ENCODE measurements at regions not wholly inside any gene's neighbourhood (a gene's known extent, or its start where the extent isn't known, plus 50 kb on each side); places are given as distances from the start of the nearest gene placed in this dataset.

DNA sequence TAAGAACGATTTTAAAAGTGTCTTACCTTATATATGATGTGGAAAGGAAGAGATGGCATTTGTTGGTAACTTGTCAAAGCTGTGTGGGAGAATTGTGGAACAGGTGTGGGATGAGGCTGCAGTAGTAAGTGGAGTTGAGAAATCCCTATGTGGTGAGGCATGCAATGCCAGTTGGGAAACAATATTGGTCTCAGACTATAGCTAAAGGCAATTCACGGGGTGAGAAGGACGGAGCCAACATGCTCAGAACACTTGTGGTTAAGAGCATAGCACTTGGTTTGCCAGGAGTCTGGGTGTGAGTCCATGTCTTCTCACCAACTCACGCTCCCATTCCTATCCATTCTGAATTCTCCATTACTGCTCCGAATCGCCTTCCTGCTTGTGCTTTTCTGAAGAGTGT, 615.6 kb upstream of the ADAMTS9 start:
- no peaks in the 10 kb centered on the region for H3K36me3 ChIP-seq (ENCODE audit: control insufficient read depth in 5 of 5, insufficient read depth in 5 of 5, low read length in 5 of 5)
- H3K27me3 ChIP-seq (ENCODE audit: control insufficient read depth in 5 of 5, insufficient read depth in 4 of 5, low read length in 5 of 5), result peaks cover 0 to 2% (median 0%) of the 10 kb centered on the region in 5 donors
- H3K9me3 ChIP-seq (ENCODE audit: control insufficient read depth in 5 of 5, low read length in 5 of 5), result no peaks in the 10 kb centered on the region
- H3K4me1 ChIP-seq (ENCODE audit: control insufficient read depth in 5 of 5, insufficient read depth in 5 of 5, low read length in 5 of 5), result no peaks in the 10 kb centered on the region
- no peak overlapping the region for H3K9ac ChIP-seq (ENCODE audit: low read length in 5 of 5)
- no peak overlapping the region for H3K27ac ChIP-seq (ENCODE audit: low read depth, low read length)
- no peak overlapping the region for H3K4me3 ChIP-seq (ENCODE audit: low read depth in 1 of 5, low read length in 5 of 5)

- H3K36me3 ChIP-seq (ENCODE audit: control insufficient read depth in 5 of 5, insufficient read depth in 5 of 5, low read length in 5 of 5), result no peaks in the 10 kb centered on the region
- H3K4me1 ChIP-seq (ENCODE audit: control insufficient read depth in 5 of 5, insufficient read depth in 5 of 5, low read length in 5 of 5), result no peaks in the 10 kb centered on the region
- no peaks in the 10 kb centered on the region for H3K9me3 ChIP-seq (ENCODE audit: control insufficient read depth in 5 of 5, low read length in 5 of 5)
- no peaks in the 10 kb centered on the region for H3K27me3 ChIP-seq (ENCODE audit: control insufficient read depth in 5 of 5, insufficient read depth in 4 of 5, low read length in 5 of 5)
- H3K4me3 ChIP-seq (ENCODE audit: low read depth in 1 of 5, low read length in 5 of 5), result no peak overlapping the region
- H3K27ac ChIP-seq (ENCODE audit: low read depth, low read length), result no peak overlapping the region
- H3K9ac ChIP-seq (ENCODE audit: low read length in 5 of 5), result no peak overlapping the region
Observed at GRCh38 chr3:65291448-65292125, 603.8 kb upstream of the ADAMTS9 start.

GRCh38 chr3:65288776-65289175, 601.0 kb upstream of the ADAMTS9 start:
- H3K9me3 ChIP-seq (ENCODE audit: control insufficient read depth in 5 of 5, low read length in 5 of 5), result no peaks in the 10 kb centered on the region
- no peak overlapping the region for H3K9ac ChIP-seq (ENCODE audit: low read length in 5 of 5)
- no peaks in the 10 kb centered on the region for H3K36me3 ChIP-seq (ENCODE audit: control insufficient read depth in 5 of 5, insufficient read depth in 5 of 5, low read length in 5 of 5)
- no peaks in the 10 kb centered on the region for H3K4me1 ChIP-seq (ENCODE audit: control insufficient read depth in 5 of 5, insufficient read depth in 5 of 5, low read length in 5 of 5)
- H3K4me3 ChIP-seq (ENCODE audit: low read depth in 1 of 5, low read length in 5 of 5), result no peak overlapping the region
- no peak overlapping the region for H3K27ac ChIP-seq (ENCODE audit: low read depth, low read length)
- no peaks in the 10 kb centered on the region for H3K27me3 ChIP-seq (ENCODE audit: control insufficient read depth in 5 of 5, insufficient read depth in 4 of 5, low read length in 5 of 5)

- Histone ChIP-seq H3K9me3 (ENCODE audit: control insufficient read depth in 5 of 5, low read length in 5 of 5) (no peaks in the 10 kb centered on the region), H3K27ac (ENCODE audit: low read depth, low read length) (no peak overlapping the region), H3K4me1 (ENCODE audit: control insufficient read depth in 5 of 5, insufficient read depth in 5 of 5, low read length in 5 of 5) (no peaks in the 10 kb centered on the region), H3K27me3 (ENCODE audit: control insufficient read depth in 5 of 5, insufficient read depth in 4 of 5, low read length in 5 of 5) (no peaks in the 10 kb centered on the region), H3K36me3 (ENCODE audit: control insufficient read depth in 5 of 5, insufficient read depth in 5 of 5, low read length in 5 of 5) (no peaks in the 10 kb centered on the region), H3K9ac (ENCODE audit: low read length in 5 of 5) (no peak overlapping the region), H3K4me3 (ENCODE audit: low read depth in 1 of 5, low read length in 5 of 5) (no peak overlapping the region)
Observed at GRCh38 chr3:65285956-65286355, 598.2 kb upstream of the ADAMTS9 start.

GRCh38 chr3:65284961-65285360, 597.2 kb upstream of the ADAMTS9 start:
- no peak overlapping the region for H3K4me3 ChIP-seq (ENCODE audit: low read depth in 1 of 5, low read length in 5 of 5)
- no peaks in the 10 kb centered on the region for H3K4me1 ChIP-seq (ENCODE audit: control insufficient read depth in 5 of 5, insufficient read depth in 5 of 5, low read length in 5 of 5)
- no peaks in the 10 kb centered on the region for H3K9me3 ChIP-seq (ENCODE audit: control insufficient read depth in 5 of 5, low read length in 5 of 5)
- no peak overlapping the region for H3K9ac ChIP-seq (ENCODE audit: low read length in 5 of 5)
- H3K36me3 ChIP-seq (ENCODE audit: control insufficient read depth in 5 of 5, insufficient read depth in 5 of 5, low read length in 5 of 5), result no peaks in the 10 kb centered on the region
- H3K27ac ChIP-seq (ENCODE audit: low read depth, low read length), result no peak overlapping the region
- H3K27me3 ChIP-seq (ENCODE audit: control insufficient read depth in 5 of 5, insufficient read depth in 4 of 5, low read length in 5 of 5), result no peaks in the 10 kb centered on the region

- no peak overlapping the region for H3K27ac ChIP-seq (ENCODE audit: low read depth, low read length)
- H3K4me1 ChIP-seq (ENCODE audit: control insufficient read depth in 5 of 5, insufficient read depth in 5 of 5, low read length in 5 of 5), result no peaks in the 10 kb centered on the region
- no peaks in the 10 kb centered on the region for H3K9me3 ChIP-seq (ENCODE audit: control insufficient read depth in 5 of 5, low read length in 5 of 5)
- H3K36me3 ChIP-seq (ENCODE audit: control insufficient read depth in 5 of 5, insufficient read depth in 5 of 5, low read length in 5 of 5), result no peaks in the 10 kb centered on the region
- no peak overlapping the region for H3K4me3 ChIP-seq (ENCODE audit: low read depth in 1 of 5, low read length in 5 of 5)
- no peaks in the 10 kb centered on the region for H3K27me3 ChIP-seq (ENCODE audit: control insufficient read depth in 5 of 5, insufficient read depth in 4 of 5, low read length in 5 of 5)
- H3K9ac ChIP-seq (ENCODE audit: low read length in 5 of 5), result no peak overlapping the region
Observed at GRCh38 chr3:65284546-65284945, 596.7 kb upstream of the ADAMTS9 start.

- Histone ChIP-seq H3K9ac (ENCODE audit: low read length in 5 of 5) (no peak overlapping the region), H3K36me3 (ENCODE audit: control insufficient read depth in 5 of 5, insufficient read depth in 5 of 5, low read length in 5 of 5) (no peaks in the 10 kb centered on the region), H3K27me3 (ENCODE audit: control insufficient read depth in 5 of 5, insufficient read depth in 4 of 5, low read length in 5 of 5) (no peaks in the 10 kb centered on the region), H3K4me1 (ENCODE audit: control insufficient read depth in 5 of 5, insufficient read depth in 5 of 5, low read length in 5 of 5) (peaks cover 0 to 4% (median 0%) of the 10 kb centered on the region in 5 donors), H3K27ac (ENCODE audit: low read depth, low read length) (no peak overlapping the region), H3K9me3 (ENCODE audit: control insufficient read depth in 5 of 5, low read length in 5 of 5) (no peaks in the 10 kb centered on the region), H3K4me3 (ENCODE audit: low read depth in 1 of 5, low read length in 5 of 5) (peak overlapping the region in 2 of 5 donors; percentile 18 to 30)
Observed at GRCh38 chr3:65279225-65279782, 591.5 kb upstream of the ADAMTS9 start.

GRCh38 chr3:65277798-65278197, 590.0 kb upstream of the ADAMTS9 start:
- H3K9me3 ChIP-seq (ENCODE audit: control insufficient read depth in 5 of 5, low read length in 5 of 5), result no peaks in the 10 kb centered on the region
- no peak overlapping the region for H3K9ac ChIP-seq (ENCODE audit: low read length in 5 of 5)
- no peak overlapping the region for H3K27ac ChIP-seq (ENCODE audit: low read depth, low read length)
- no peak overlapping the region for H3K4me3 ChIP-seq (ENCODE audit: low read depth in 1 of 5, low read length in 5 of 5)
- no peaks in the 10 kb centered on the region for H3K36me3 ChIP-seq (ENCODE audit: control insufficient read depth in 5 of 5, insufficient read depth in 5 of 5, low read length in 5 of 5)
- H3K4me1 ChIP-seq (ENCODE audit: control insufficient read depth in 5 of 5, insufficient read depth in 5 of 5, low read length in 5 of 5), result peaks cover 0 to 4% (median 0%) of the 10 kb centered on the region in 5 donors
- no peaks in the 10 kb centered on the region for H3K27me3 ChIP-seq (ENCODE audit: control insufficient read depth in 5 of 5, insufficient read depth in 4 of 5, low read length in 5 of 5)

GRCh38 chr3:65276551-65276950, 588.8 kb upstream of the ADAMTS9 start:
- H3K27ac ChIP-seq (ENCODE audit: low read depth, low read length), result no peak overlapping the region
- H3K9me3 ChIP-seq (ENCODE audit: control insufficient read depth in 5 of 5, low read length in 5 of 5), result no peaks in the 10 kb centered on the region
- no peak overlapping the region for H3K4me3 ChIP-seq (ENCODE audit: low read depth in 1 of 5, low read length in 5 of 5)
- H3K27me3 ChIP-seq (ENCODE audit: control insufficient read depth in 5 of 5, insufficient read depth in 4 of 5, low read length in 5 of 5), result no peaks in the 10 kb centered on the region
- no peaks in the 10 kb centered on the region for H3K36me3 ChIP-seq (ENCODE audit: control insufficient read depth in 5 of 5, insufficient read depth in 5 of 5, low read length in 5 of 5)
- peaks cover 0 to 4% (median 0%) of the 10 kb centered on the region in 5 donors for H3K4me1 ChIP-seq (ENCODE audit: control insufficient read depth in 5 of 5, insufficient read depth in 5 of 5, low read length in 5 of 5)
- no peak overlapping the region for H3K9ac ChIP-seq (ENCODE audit: low read length in 5 of 5)

GRCh38 chr3:65268426-65268825, 580.6 kb upstream of the ADAMTS9 start:
- no peak overlapping the region for H3K9ac ChIP-seq (ENCODE audit: low read length in 5 of 5)
- H3K9me3 ChIP-seq (ENCODE audit: control insufficient read depth in 5 of 5, low read length in 5 of 5), result no peaks in the 10 kb centered on the region
- no peak overlapping the region for H3K4me3 ChIP-seq (ENCODE audit: low read depth in 1 of 5, low read length in 5 of 5)
- H3K27me3 ChIP-seq (ENCODE audit: control insufficient read depth in 5 of 5, insufficient read depth in 4 of 5, low read length in 5 of 5), result no peaks in the 10 kb centered on the region
- no peaks in the 10 kb centered on the region for H3K4me1 ChIP-seq (ENCODE audit: control insufficient read depth in 5 of 5, insufficient read depth in 5 of 5, low read length in 5 of 5)
- no peak overlapping the region for H3K27ac ChIP-seq (ENCODE audit: low read depth, low read length)
- no peaks in the 10 kb centered on the region for H3K36me3 ChIP-seq (ENCODE audit: control insufficient read depth in 5 of 5, insufficient read depth in 5 of 5, low read length in 5 of 5)

Measured in subcutaneous abdominal adipose tissue (tissue), 5 donors.